SK-N-DZ (cell line): ENCODE measurements at regions not wholly inside any gene's neighbourhood (a gene's known extent, or its start where the extent isn't known, plus 50 kb on each side); places are given as distances from the start of the nearest gene placed in this dataset.
"Not testable (repeated sequence)": the region's sequence is repeated elsewhere in the genome, so short reads cannot be mapped to it uniquely, and the experiment has no call there.

Experiments
- DNase-seq: peaks from one replicate; pipeline ENCODE4 v3.0.0-alpha.2; 2015; ENCODE audit warnings: low spot score

DNA sequence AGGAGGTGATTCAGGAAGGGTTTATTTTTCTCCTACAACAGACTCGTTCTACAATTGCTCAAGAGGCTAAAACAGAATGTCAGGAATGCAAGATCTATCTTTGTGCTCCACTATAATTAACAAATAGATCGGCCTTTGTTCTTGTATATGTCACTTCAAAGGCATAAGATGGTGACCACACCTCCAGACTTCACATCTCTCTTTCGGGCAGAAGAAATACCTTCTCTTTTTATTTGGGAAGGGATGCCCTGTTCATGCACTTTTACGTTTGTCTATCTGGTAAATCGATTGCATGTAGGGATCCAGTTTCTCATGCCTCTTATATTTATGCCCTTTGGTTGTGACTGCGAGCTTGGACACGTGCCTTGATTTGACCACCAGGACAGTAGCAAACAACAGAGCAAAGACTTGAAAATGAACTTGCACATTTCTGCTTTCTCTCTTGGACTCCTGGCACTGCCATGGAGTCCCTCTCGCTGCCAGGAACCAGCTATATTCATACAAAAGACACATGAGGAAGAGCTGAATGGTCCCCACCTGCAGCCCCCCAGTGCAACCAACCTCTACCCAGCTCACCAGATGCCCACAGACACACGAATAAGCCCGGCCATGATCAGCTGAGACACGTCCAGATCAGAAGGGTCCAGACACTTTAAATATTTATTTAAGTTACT, 219.8 kb upstream of the STXBP5 start:
- DNase-seq, result no peak

DNA sequence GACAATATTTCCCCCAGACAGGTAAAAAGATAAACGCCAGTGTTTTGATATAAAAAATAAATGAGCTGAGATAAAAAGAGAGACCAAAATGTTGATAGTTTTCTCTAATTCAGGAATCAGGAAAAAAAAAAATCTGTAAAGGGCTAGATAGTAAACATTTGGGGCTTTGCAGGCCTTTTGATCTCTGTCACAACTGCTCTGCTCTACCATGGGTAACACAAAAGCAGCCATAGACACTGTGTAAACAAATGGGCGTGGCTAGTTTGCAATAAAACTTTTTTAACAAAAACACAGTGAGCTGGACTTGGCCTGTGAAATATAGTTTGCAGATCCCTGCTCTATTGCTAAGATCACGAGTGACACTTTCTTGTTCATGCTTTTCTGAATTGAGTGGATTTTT, 219.1 kb upstream of the STXBP5 start:
- no peak for DNase-seq

DNA sequence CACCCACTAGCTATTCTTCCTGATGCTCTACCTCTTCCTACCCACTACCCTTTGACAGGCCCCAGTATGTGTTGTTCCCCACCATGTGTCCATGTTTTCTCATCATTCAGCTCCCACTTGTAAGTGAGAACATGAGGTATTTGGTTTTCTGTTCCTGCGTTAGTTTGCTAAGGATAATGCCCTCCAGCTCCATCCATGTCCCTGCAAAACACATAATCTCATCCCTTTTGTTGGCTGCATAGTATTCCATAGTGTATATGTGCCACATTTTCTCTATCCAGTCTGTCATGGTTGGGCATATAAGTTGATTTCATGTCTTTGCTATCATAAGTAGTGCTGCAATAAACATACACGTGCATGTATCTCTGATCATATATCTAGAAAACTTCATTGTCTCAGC, 218.3 kb upstream of the STXBP5 start:
- no peak for DNase-seq

DNA sequence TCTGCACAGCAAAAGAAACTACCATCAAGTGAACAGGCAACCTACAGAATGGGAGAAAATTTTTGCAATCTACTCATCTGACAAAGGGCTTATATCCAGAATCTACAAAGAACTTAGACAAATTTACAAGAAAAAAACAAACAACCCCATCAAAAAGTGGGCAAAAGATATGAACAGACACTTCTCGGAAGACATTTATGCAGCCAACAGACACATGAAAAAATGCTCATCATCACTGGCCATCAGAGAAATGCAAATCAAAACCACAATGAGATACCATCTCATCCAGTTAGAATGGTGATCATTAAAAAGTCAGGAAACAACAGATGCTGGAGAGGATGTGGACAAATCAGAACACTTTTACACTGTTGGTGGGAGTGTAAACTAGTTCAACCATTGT, 216.3 kb upstream of the STXBP5 start:
- DNase-seq, result not testable (repeated sequence)

DNA sequence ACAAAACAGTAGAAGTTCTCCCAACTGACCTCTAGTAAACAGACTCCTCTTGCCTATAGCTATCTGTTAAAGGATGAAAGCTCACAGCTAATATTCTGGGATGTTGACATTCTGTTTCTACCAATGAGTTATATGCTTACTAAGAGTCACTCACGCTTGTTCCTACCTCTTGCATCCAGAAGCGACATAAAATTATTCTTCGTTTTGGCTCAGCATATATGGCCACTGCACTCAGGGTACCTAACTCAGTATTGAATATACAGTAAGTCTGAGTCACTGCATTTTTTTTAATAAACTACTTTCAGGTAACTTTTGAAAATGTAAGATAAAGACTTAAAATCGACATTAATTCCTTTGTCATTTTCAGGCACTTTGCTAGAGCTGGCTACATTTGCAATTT, 214.4 kb upstream of the STXBP5 start:
- no peak for DNase-seq

DNA sequence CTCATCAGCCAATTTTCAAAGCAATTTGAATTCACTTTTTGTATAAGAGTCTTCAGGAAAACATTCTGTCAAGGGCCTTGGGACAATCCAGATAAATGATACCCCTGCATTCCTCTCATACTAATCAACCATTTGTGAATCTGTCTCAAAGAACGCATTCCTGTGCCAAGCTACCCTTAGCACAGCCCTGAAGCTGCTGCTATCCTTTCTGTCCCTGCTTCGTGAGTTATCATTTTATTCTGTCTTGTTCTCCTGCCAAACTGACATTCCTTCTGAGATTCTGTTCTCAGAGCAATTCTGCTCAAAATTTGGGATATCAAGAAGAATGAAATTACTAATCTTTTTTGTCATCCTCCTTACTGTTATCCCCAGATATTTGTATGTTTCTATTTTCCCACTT, 213.9 kb upstream of the STXBP5 start:
- no peak for DNase-seq

DNA sequence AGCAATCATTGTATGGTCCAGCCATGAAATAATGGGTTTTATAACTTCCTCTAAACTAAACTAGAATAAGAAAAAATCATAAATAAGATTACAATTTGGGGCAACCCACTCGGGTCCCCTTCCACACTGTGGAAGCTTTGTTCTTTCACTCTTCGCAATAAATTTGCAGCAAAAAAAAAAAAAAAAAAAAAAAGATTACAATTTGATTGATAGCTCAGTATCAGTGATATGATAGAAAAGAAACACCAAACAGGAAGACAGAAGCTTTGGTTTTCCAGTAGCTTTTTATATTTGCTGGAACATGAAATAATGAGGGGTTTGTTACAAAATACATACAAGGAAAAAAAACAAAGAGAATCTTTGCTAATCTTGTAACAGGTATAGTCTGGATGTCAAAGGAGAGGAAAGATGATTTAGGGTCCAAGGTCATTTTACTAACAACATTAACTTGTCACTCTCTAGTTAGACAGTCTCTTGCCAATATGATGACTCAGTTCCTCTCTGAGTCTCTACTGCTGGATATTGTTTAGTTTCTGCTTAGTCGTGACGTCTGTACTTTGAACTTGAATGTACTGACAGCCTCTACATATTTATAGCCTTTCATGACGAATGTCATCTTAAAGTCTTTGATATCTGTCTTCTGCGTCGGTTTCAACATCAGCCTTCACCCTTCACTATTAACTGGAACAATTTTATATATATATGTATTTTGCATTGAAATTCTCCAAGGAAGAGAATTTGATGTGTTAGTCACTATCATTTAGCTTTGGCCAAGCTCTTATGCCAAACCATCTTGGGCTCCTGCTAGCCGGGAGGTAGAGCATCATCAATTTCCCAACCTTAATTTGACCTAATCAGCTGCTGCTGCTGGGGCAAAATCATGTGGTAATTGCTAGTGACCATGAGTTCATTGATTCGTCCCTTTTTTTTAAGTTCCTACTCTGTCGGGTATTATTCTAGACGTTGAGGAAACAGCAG, 213.1 kb upstream of the STXBP5 start:
- no peak for DNase-seq

DNA sequence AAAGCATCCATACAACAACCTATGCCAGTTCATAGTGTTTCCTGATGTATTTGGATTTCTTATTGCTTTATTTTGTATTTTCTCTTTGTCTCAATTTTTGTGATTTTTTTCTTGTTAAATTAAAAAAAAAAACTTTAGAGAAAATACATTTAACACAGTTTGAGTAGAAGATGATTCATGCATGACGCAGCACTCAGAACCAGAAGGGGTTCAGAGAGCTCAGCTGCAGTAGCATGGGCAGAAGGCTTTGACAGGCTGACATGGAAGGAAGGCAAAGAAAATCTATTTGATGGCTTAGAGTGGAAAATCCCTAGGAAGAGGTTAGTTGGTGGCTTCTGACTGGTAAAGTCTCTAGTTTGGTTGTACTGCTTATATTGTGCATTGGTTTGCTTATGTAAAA, 207.2 kb upstream of the STXBP5 start:
- no peak for DNase-seq

DNA sequence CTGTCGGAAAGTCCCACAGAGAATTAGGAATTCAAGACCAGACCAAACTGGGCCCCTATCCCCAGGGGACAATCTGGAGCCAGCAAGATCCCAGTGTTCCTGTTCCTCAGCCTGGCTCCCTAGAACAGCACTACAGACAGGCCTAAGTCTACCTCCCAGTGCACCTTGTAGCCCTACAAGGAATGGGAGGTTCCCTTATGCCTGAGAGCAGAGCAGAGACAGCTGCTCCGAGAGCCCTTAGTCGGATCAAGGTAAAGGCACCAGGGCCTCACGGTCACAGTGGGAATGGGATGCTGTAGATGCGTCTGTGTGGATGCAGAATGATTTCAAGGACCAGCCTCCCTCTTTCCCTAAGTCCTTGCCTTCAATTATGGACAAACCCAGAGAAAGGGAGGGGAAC, 204.5 kb upstream of the STXBP5 start:
- DNase-seq, result no peak

DNA sequence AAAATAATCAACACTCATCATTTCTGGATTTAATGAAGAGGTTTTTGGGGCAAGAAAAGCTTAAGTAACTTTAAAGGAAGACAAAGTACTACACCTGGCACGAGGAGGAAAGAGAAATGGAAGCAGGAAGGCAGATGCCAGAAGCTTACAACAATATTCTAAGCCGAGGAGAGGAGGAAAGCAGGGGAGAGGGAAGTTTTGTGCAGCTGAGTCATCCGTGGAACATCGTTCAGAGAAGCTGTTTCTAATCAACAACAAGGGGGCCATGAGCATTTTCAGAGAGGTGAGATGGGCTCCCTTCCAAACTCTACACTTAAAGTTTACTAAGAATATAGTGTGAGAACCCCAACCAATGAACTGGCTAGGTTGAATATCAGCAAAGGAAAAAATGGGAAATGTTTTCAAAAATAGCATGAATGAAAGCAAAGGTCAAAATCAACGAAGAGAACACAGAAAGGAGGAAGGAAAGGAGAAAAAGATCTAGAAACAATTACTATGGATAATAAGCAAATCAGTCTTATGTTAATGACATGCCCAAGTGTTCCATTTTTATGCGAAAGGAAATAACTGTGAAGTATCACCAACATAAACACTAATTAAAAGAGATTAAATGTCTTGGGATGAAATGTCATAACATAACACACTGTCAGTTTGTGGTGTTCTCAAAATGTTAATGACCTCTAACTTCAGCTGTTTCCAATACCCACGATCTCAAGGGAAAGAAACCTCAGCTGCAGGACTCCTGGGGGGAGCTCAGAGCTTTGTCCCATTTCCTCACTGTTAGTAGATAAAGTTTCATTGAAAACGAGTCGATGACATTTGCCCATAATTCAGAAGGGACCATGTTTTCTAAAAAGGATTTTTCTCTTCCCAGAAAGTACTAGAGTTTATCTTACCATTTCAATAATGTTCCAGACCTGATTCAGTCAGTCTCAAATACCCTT, 203.4 kb upstream of the STXBP5 start:
- no peak for DNase-seq

DNA sequence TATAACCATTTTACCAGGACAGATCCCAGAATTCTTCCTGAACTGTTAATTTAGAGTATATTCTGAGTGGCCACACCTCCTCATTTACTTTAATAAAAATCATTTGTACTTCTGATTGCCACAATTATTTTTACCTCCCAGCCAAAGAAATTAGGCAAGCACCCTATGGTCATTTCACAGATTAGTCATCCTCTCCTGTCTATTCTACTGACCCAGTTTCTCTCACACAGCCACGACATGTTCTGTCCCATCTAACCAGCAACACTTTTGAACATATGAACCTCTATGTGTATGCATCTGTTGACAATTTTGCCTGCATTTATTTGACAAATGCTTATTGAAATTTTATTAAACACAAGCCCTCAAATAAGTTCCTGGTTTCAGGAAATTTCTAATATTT, 202.6 kb upstream of the STXBP5 start:
- DNase-seq, result no peak

DNA sequence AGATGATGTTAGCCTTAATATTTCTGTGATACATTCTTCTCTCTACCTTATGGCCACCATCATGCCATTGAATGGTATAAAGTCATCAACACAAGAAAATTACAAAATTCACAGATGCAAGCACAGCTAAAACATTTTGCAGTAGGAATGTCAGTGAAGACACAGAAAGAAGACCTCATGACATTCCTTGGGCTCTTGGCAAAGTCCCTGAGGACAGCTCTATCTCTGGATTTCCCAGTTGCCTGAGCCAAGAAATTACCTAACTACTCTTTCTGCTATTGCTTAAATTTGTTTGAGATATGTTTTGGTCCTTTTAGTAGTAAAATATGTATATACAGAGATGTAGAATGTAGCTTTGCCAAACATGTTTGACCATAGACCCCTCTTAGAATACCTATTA, 201.0 kb upstream of the STXBP5 start:
- DNase-seq, result no peak

DNA sequence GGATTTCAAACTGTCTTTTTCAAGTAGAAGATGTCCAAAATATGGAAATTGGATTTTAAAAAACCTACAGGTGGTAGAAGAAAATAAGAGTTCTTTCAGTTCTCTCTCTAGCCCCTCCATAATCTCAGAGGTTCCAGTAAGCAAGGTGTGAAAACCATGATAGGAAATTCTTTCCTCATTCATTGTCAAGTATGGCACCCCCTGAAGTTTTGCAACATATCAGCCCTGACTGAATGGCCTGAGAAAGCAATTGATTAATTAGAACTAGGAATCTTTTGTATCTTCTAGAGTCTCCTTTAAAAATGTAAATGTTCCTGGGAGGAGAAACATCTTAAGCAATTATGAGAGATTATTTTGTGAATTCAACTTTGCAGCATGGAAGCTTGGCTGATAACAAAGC, 198.7 kb upstream of the STXBP5 start:
- DNase-seq, result no peak

DNA sequence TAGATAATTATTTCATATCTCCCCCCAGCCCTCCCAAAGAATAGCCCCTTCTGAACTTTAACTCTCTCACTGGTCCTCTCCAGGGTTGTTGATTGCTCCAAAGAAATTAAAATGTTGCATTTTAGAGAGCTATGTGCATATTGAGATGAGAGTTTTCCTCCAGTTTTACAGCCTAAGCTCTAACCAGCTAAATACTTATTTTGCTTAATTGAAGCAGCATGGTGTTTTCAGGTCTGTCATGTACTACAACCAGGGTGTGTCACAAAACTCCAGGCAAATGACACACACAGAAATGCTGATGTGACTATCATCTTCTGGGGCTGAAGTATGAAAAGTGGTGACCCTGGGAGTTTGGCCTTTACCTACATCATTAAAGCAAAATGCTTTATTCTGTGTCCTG, 196.8 kb upstream of the STXBP5 start:
- no peak for DNase-seq

DNA sequence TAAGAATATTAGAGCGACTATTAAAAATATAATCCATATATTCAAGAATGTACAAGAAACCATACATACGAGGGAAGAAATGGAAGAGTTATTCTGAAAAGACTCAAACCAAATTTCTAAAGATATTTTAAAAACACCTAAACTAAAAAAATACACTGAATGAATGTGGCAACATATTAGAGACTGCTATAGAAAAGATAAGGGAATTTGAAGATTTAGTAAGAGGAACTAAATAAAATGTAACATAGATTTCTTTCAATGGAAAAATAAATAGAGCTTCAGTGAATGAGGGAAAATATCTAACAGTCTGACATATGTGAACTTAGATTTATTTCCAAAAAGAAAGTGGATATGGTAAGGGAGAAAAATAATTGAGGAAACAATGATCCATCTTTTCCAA, 194.9 kb upstream of the STXBP5 start:
- no peak for DNase-seq

DNA sequence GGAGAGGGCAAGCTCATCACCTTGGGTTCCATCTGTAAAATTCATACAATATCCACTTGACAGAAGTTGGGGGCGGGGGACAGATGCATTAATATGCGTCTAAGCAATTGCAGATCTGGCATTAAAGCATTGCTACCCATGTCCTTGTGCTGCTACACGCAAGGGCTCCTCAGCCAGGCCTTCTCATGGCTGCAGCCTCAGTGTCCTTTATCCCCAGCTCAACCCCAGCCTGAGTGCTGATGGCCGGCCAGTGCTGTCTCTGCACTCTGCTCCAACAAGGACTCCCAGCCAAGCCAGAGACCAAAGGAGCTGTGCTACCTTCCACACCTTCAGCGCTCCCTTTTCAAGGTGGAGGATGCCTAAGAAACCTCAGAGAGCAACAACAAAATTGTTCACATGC, 188.5 kb upstream of the STXBP5 start:
- DNase-seq, result no peak

DNA sequence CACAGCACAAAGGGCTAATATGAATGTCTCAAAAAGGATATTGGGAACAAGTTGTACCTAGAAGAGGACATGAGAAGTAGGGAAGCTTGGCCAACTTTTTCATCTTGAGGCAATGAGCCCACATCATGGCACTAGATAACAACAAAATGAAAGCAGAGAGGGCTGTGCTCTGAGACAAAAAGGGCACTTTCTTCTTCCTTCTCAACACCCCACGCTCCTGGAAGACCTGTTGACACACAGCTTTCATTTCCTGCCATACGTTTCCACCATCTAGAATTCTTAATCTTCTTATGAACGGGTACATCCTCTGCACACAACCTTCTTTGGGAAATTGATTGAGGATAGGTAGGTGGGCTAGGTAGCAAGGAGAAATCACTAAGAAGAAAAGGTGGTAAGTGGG, 187.8 kb upstream of the STXBP5 start:
- DNase-seq, result no peak

DNA sequence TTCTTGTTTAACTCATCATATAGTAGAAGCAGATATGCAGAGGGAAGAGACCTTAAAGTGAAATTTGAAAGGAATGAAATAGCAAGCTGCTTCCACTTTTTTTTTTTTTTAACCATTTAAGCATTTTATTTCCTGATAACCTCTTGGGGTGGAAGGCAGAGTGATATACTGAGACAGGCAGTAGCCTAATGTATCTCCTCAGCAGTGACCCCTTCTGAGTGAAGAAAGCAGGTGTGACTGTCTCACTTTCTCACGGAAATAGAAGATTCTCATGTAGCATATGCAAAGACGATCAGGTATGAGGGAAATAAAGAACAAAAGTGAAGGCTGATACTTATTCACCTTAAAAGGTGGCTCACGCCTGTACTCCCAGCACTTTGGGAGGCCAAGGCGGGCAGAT, 187.1 kb upstream of the STXBP5 start:
- no peak for DNase-seq

DNA sequence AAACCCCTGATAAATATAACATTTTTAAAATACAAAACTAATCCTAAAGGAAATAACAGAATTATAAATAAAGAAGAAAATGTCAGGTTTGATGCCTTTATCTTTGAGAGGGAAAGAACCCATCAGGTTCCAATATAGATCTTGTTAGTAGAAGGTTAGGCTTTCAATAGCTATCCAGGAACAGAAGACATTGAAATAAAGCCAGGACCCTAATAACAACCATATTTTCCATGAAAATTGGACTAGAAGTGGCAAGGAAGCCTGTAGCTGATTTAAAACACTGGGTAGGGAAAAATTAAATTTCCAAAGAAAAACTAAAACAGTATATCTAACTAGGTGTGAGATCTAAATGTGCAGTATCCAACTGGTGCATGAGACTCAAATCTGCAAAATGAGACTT, 185.2 kb upstream of the STXBP5 start:
- DNase-seq, result no peak

DNA sequence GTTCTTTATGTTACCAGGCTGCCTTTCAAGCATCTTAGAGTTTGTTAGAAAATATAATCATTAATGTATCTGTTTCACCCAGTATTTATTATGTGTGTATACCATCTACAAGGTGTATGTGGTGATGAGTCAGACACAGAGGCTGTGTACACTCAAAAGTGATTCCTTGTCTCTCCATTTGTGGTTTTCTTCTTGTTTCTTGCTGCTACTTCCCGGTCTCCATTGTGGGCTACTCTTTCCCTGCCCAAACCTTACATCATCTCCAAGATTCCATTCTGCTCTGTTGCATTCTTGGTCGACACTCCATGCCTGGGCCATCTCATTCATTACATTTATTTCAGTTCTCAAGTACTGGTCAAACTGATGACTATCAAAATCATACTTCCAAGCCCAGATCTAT, 182.2 kb upstream of the STXBP5 start:
- DNase-seq, result no peak

DNA sequence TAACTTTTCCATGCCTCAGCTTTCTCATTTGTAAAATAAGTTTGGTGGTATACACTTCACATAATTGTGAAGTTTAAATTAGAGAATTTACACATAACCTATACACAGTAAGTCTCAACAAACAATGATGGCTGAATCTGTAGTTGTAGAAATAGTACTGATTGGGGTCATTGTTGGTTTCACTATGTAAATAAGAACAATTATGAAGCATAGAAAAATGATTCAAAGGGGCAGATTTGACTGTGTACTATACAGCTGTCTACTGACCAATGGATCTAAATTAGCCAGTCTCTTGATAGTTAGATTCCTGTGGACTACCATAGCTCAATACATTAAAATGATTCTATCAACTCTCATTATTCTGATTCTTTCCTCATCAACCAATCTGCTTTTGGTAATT, 181.1 kb upstream of the STXBP5 start:
- DNase-seq, result no peak

DNA sequence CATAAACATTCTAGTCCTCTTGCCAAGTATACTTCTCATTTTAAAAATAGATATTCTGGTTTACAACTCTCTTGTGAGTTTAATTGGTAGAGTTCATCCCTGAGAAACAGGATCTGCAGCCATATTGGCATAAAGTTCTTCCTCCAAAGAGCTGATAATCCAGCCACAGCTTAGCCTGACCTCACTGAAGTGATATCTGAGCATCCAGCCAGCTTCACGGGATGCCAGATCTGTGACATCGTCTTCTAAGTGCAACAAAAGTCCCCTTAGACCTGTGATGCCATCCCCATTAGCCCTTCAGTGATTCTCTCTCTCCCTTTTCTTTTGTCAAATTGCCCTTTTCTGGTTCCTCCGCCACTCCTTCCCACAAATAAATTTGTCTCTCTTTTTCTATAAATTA, 180.6 kb upstream of the STXBP5 start:
- no peak for DNase-seq
